PC-3 (cell line): ENCODE measurements at regions not wholly inside any gene's neighbourhood (a gene's known extent, or its start where the extent isn't known, plus 50 kb on each side); places are given as distances from the start of the nearest gene placed in this dataset.

Source experiments
- ATAC-seq: fragments of 200-7000 bp; cut with Tn5 transposase; 2 replicates; pipeline ENCODE4 v1.9.1; 2020; ENCODE audit warnings: mild to moderate bottlenecking, moderate library complexity
- BruUV-seq: library from RNA; stranded (reverse); fragments of 400-500 nt; replicated peaks from 2 replicates; lab custom pipeline; 2021; lab: Mats Ljungman, UMichigan
- CTCF ChIA-PET: fragments of 300-600 bp; sonication (Branson Sonifier 250); formaldehyde crosslinking; loops from one replicate; lab custom pipeline; 2022; ENCODE audit warnings: antibody characterized with exemption; lab: Charles Lee
- POLR2A ChIA-PET: fragments of 300-600 bp; sonication (Branson Sonifier 250); formaldehyde crosslinking; loops from one replicate; lab custom pipeline; 2022; ENCODE audit warnings: antibody characterized with exemption; ENCODE audit not compliant: unreplicated experiment; lab: Charles Lee
- DNase-seq: peaks from one replicate; pipeline ENCODE4 v3.0.0-alpha.2; 2015
- H2AFZ ChIP-seq: fragments of 300-600 bp; sonication (generic); 2 replicates; pipeline ENCODE4 v1.6.0; 2016; ENCODE audit warnings: antibody characterized with exemption, low read length
- H3F3A ChIP-seq: fragments of 300-600 bp; sonication (generic); one replicate; pipeline ENCODE4 v1.6.0; 2017; ENCODE audit warnings: antibody characterized with exemption, low read length, control low read depth, mild to moderate bottlenecking; ENCODE audit not compliant: unreplicated experiment
- H3K27ac ChIP-seq: fragments of 300-600 bp; sonication (generic); 2 replicates; pipeline ENCODE4 v1.5.1; 2016; ENCODE audit warnings: mild to moderate bottlenecking, low read length
- H3K27me3 ChIP-seq: fragments of 300-600 bp; sonication (generic); 2 replicates; pipeline ENCODE4 v1.6.1; 2016; ENCODE audit warnings: low read length, mixed read lengths
- H3K36me3 ChIP-seq: fragments of 300-600 bp; sonication (generic); 2 replicates; pipeline ENCODE4 v1.6.1; 2016; ENCODE audit warnings: low read depth, mixed run types, low read length, mixed read lengths
- H3K4me1 ChIP-seq: fragments of 300-600 bp; sonication (generic); 2 replicates; pipeline ENCODE4 v1.5.1; 2016; ENCODE audit warnings: low read length; ENCODE audit not compliant: insufficient read depth
- H3K4me2 ChIP-seq: fragments of 300-600 bp; sonication (generic); 2 replicates; pipeline ENCODE4 v1.6.0; 2016; ENCODE audit warnings: low read length
- H3K4me3 ChIP-seq: fragments of 300-600 bp; sonication (generic); 2 replicates; pipeline ENCODE4 v1.5.1; 2016; ENCODE audit warnings: mild to moderate bottlenecking, low read length, mixed read lengths
- H3K79me2 ChIP-seq: fragments of 300-600 bp; sonication (generic); 2 replicates; pipeline ENCODE4 v1.6.1; 2017; ENCODE audit warnings: low read length, mixed read lengths
- H3K9ac ChIP-seq: fragments of 300-600 bp; sonication (generic); 2 replicates; pipeline ENCODE4 v1.6.0; 2016; ENCODE audit warnings: mild to moderate bottlenecking, low read length
- H3K9me2 ChIP-seq: fragments of 300-600 bp; sonication (generic); replicated peaks from 2 replicates; pipeline ENCODE4 v1.6.1; 2016; ENCODE audit warnings: mixed run types, low read length, mixed read lengths
- H3K9me3 ChIP-seq: fragments of 300-600 bp; sonication (generic); 2 replicates; pipeline ENCODE4 v1.6.1; 2016; ENCODE audit warnings: low read length, mixed read lengths
- H4K20me1 ChIP-seq: fragments of 300-600 bp; sonication (generic); 2 replicates; pipeline ENCODE4 v1.6.1; 2016; ENCODE audit warnings: low read length, mixed read lengths
- CTCF ChIP-seq: fragments of 300-600 bp; sonication (generic); conservative IDR thresholded peaks from 2 replicates; pipeline ENCODE4 v1.5.1; 2017; ENCODE audit warnings: antibody characterized with exemption, low read depth, mild to moderate bottlenecking, low read length
- EZH2 ChIP-seq: fragments of 300-600 bp; sonication (generic); IDR thresholded peaks from one replicate; pipeline ENCODE4 v1.6.1; 2017; ENCODE audit warnings: antibody characterized with exemption, mild to moderate bottlenecking, low read length; ENCODE audit not compliant: unreplicated experiment
- EZH2phosphoT487 ChIP-seq: fragments of 300-600 bp; sonication (generic); IDR thresholded peaks from 2 replicates; pipeline ENCODE4 v1.6.1; 2018; ENCODE audit warnings: mild to moderate bottlenecking, antibody characterized with exemption, low read length, borderline replicate concordance
- intact Hi-C: fragments of 100-400 bp; cut with micrococcal nuclease; formaldehyde crosslinking; loops from 2 replicates; pipeline ENCODE4 v1.9.0; 2023

- Histone ChIP-seq H2AFZ (no peak overlapping the region), H3K4me2 (no peak overlapping the region), H4K20me1 (no peaks in the 10 kb centered on the region), H3K27ac (no peak overlapping the region), H3K27me3 (peaks cover 19% of the 10 kb centered on the region; the same call in 1 of the 2 replicates), H3K9ac (no peak overlapping the region), H3K79me2 (no peaks in the 10 kb centered on the region), H3F3A (no peaks in the 10 kb centered on the region), H3K4me1 (no peaks in the 10 kb centered on the region), H3K9me3 (no peaks in the 10 kb centered on the region), H3K4me3 (no peak overlapping the region), H3K9me2 (no peaks in the 10 kb centered on the region), H3K36me3 (no peaks in the 10 kb centered on the region)
- ChIA-PET POLR2A (no interaction called here), CTCF (no interaction called here)
- TF ChIP-seq CTCF (no peak), EZH2 (no peak), EZH2phosphoT487 (no peak)
- no TSS peak for BruUV-seq
- intact Hi-C loops: no loop called here
- DNase-seq (no peak), ATAC-seq (no peak)
Observed at GRCh38 chr6:159578629-159579028, 114.4 kb downstream of the SOD2 start.

GRCh38 chr6:159577564-159577963 is 115.5 kb downstream of the SOD2 start:
- ATAC-seq (no peak), DNase-seq (peak; percentile 26)
- no peaks in the 10 kb centered on the region for H3K79me2 ChIP-seq
- H3K9ac ChIP-seq: no peak overlapping the region
- no peak overlapping the region for H3K4me3 ChIP-seq
- no peaks in the 10 kb centered on the region for H3K9me3 ChIP-seq
- H3K36me3 ChIP-seq: no peaks in the 10 kb centered on the region
- no peaks in the 10 kb centered on the region for H4K20me1 ChIP-seq
- H3K27me3 ChIP-seq: peaks cover 11% of the 10 kb centered on the region; the same call in 1 of the 2 replicates
- no peak overlapping the region for H3K27ac ChIP-seq
- ChIA-PET POLR2A (no interaction called here), CTCF (no interaction called here)
- no peaks in the 10 kb centered on the region for H3F3A ChIP-seq
- no peak overlapping the region for H3K4me2 ChIP-seq
- H3K9me2 ChIP-seq: no peaks in the 10 kb centered on the region
- no TSS peak for BruUV-seq
- no peaks in the 10 kb centered on the region for H3K4me1 ChIP-seq
- intact Hi-C loops: no loop called here
- H2AFZ ChIP-seq: no peak overlapping the region
- no peak for TF ChIP-seq EZH2
- no peak for TF ChIP-seq EZH2phosphoT487
- TF ChIP-seq CTCF: no peak

GRCh38 chr6:159572439-159573110 is 120.5 kb downstream of the SOD2 start:
- no peak for ATAC-seq
- BruUV-seq: no TSS peak
- no peaks in the 10 kb centered on the region for H3K36me3 ChIP-seq
- no peak overlapping the region for H3K9ac ChIP-seq
- intact Hi-C loops: no loop called here
- no peak overlapping the region for H3K4me3 ChIP-seq
- ChIA-PET CTCF (no interaction called here), POLR2A (no interaction called here)
- H3K9me3 ChIP-seq: no peaks in the 10 kb centered on the region
- TF ChIP-seq CTCF (no peak), EZH2phosphoT487 (no peak), EZH2 (no peak)
- H3K9me2 ChIP-seq: no peaks in the 10 kb centered on the region
- H3F3A ChIP-seq: no peaks in the 10 kb centered on the region
- H3K27me3 ChIP-seq: peaks cover 12% of the 10 kb centered on the region; the same call in 1 of the 2 replicates
- no peak overlapping the region for H3K4me2 ChIP-seq
- H3K27ac ChIP-seq: no peak overlapping the region
- H3K4me1 ChIP-seq: no peaks in the 10 kb centered on the region
- H4K20me1 ChIP-seq: no peaks in the 10 kb centered on the region
- H2AFZ ChIP-seq: no peak overlapping the region
- no peak for DNase-seq
- no peaks in the 10 kb centered on the region for H3K79me2 ChIP-seq
